A549 (cell line): ENCODE measurements at regions not wholly inside any gene's neighbourhood (a gene's known extent, or its start where the extent isn't known, plus 50 kb on each side); places are given as distances from the start of the nearest gene placed in this dataset.

ENCODE experiments used
- ATAC-seq, 2 experiments: fragments of 200-7000 bp in 1 of 2; fragments of >200 bp in 1 of 2; cut with Nextera tagmentation in 1 of 2; cut with Tn5 transposase in 1 of 2; 3 replicates each; pipeline versions ENCODE4 v1.8.0 to v1.9.1; 2018 to 2020; ENCODE audit warnings: mild to moderate bottlenecking in 1 of 2, moderate library complexity in 1 of 2
- CTCF ChIA-PET: fragments of 300-600 bp; sonication (Branson Sonifier 250); formaldehyde crosslinking; extraction: SDS; loops from one replicate; lab custom pipeline; 2021; ENCODE audit warnings: antibody characterized with exemption, inconsistent platforms; lab: Yijun Ruan, JAX
- POLR2A ChIA-PET: fragments of 350-600 bp; formaldehyde crosslinking; extraction: SDS; loops from one replicate; lab custom pipeline; 2021; ENCODE audit warnings: antibody characterized with exemption, inconsistent platforms; lab: Yijun Ruan, JAX
- DNase-seq, 2 experiments: peaks; one replicate each; pipeline versions ENCODE4 v3.0.0 to v3.0.0-alpha.2; 2011 to 2016; ENCODE audit warnings: low read depth in 1 of 2, low spot score in 1 of 2
- FAIRE-seq: peaks from 2 replicates; lab custom pipeline; 2011; peaks lifted over from hg19 to GRCh38; lab: Jason Lieb, UNC
- H3K27ac ChIP-seq, 2 experiments: fragments of >200 bp; sonication (Bioruptor Twin); formaldehyde crosslinking; 3 replicates each; pipeline ENCODE4 v1.5.1; 2016 to 2017
- H3K4me1 ChIP-seq: fragments of >200 bp; sonication (Bioruptor Twin); formaldehyde crosslinking; 3 replicates; pipeline ENCODE4 v1.6.1; 2016
- H3K4me2 ChIP-seq: fragments of >200 bp; sonication (Bioruptor Twin); formaldehyde crosslinking; 3 replicates; pipeline ENCODE4 v1.6.1; 2016
- H3K4me3 ChIP-seq: fragments of >200 bp; sonication (Bioruptor Twin); formaldehyde crosslinking; 3 replicates; pipeline ENCODE4 v1.5.1; 2016
- H3K9me3 ChIP-seq: fragments of >200 bp; sonication (Bioruptor Twin); formaldehyde crosslinking; 3 replicates; pipeline ENCODE4 v1.6.1; 2016
- BCL3 ChIP-seq: fragments of >200 bp; sonication (Bioruptor Twin); formaldehyde crosslinking; IDR thresholded peaks from 3 replicates; pipeline ENCODE4 v1.6.1; 2016
- CHD2 ChIP-seq: fragments of 150-350 bp; IDR thresholded peaks from 2 replicates; pipeline ENCODE4 v1.6.1; 2014; ENCODE audit warnings: low read length; ENCODE audit not compliant: partially characterized antibody
- CHD4 ChIP-seq: fragments of 200-600 bp; sonication (generic); IDR thresholded peaks from 2 replicates; pipeline ENCODE4 v1.6.1; 2016; ENCODE audit warnings: antibody characterized with exemption, mild to moderate bottlenecking, borderline replicate concordance
- EHF ChIP-seq: fragments of 250-450 bp; sonication (Bioruptor Pico); IDR thresholded peaks from 2 replicates; pipeline ENCODE4 v1.5.0; 2020; ENCODE audit warnings: mild to moderate bottlenecking
- ELK1 ChIP-seq: fragments of 150-350 bp; IDR thresholded peaks from 2 replicates; pipeline ENCODE4 v1.6.1; 2014; ENCODE audit warnings: low read depth, mild to moderate bottlenecking, low read length
- FOSB ChIP-seq: fragments of 250-450 bp; sonication (Bioruptor Pico); IDR thresholded peaks from 2 replicates; pipeline ENCODE4 v1.5.0; 2020; ENCODE audit warnings: mild to moderate bottlenecking, moderate library complexity
- FOSL2 ChIP-seq, 2 experiments: fragments of 450-650 bp in 1 of 2; fragments of >200 bp in 1 of 2; sonication (Bioruptor Twin) in 1 of 2; formaldehyde crosslinking; IDR thresholded peaks; 2 replicates each; pipeline versions ENCODE4 v1.5.0 to v1.6.1; 2016 to 2020; ENCODE audit warnings: mild to moderate bottlenecking in 1 of 2, moderate library complexity in 1 of 2
- FOXS1 ChIP-seq: fragments of 250-450 bp; sonication (Bioruptor Pico); IDR thresholded peaks from 2 replicates; pipeline ENCODE4 v1.5.0; 2020; ENCODE audit warnings: mild to moderate bottlenecking, moderate library complexity
- HDAC2 ChIP-seq: fragments of 200-600 bp; sonication (generic); IDR thresholded peaks from 2 replicates; pipeline ENCODE4 v1.6.1; 2016
- HES2 ChIP-seq: fragments of >200 bp; sonication (Bioruptor Twin); formaldehyde crosslinking; IDR thresholded peaks from 2 replicates; pipeline ENCODE4 v1.6.1; 2016
- HOXA7 ChIP-seq: fragments of 250-450 bp; sonication (Bioruptor Pico); IDR thresholded peaks from 2 replicates; pipeline ENCODE4 v1.5.0; 2020; ENCODE audit warnings: mild to moderate bottlenecking, moderate library complexity
- HOXB5 ChIP-seq: fragments of 250-450 bp; sonication (Bioruptor Pico); IDR thresholded peaks from 2 replicates; pipeline ENCODE4 v1.5.0; 2020; ENCODE audit warnings: mild to moderate bottlenecking, moderate library complexity
- KDM1A ChIP-seq: fragments of 200-600 bp; sonication (generic); IDR thresholded peaks from 2 replicates; pipeline ENCODE4 v1.6.1; 2016; ENCODE audit warnings: low read depth, mild to moderate bottlenecking
- MYC ChIP-seq: IDR thresholded peaks from 2 replicates; pipeline ENCODE4 v1.6.1; 2012; ENCODE audit warnings: mild to moderate bottlenecking, inconsistent platforms, low read length, improper control_type of control experiment, borderline replicate concordance
- NR3C1 ChIP-seq: fragments of >200 bp; sonication (Bioruptor Twin); formaldehyde crosslinking; IDR thresholded peaks from 3 replicates; pipeline ENCODE4 v1.6.1; 2017
- PHF8 ChIP-seq: fragments of 200-600 bp; sonication (generic); IDR thresholded peaks from 2 replicates; pipeline ENCODE4 v1.6.1; 2016; ENCODE audit warnings: low read depth, mild to moderate bottlenecking, antibody characterized with exemption, moderate library complexity, borderline replicate concordance
- POLR2A ChIP-seq: IDR thresholded peaks from 2 replicates; pipeline ENCODE4 v1.6.1; 2012; ENCODE audit warnings: mild to moderate bottlenecking, low read length
- SMC3 ChIP-seq: fragments of >200 bp; sonication (Bioruptor Twin); formaldehyde crosslinking; IDR thresholded peaks from 3 replicates; pipeline ENCODE4 v1.6.1; 2018; ENCODE audit warnings: inconsistent platforms
- TP53 ChIP-seq: fragments of 250-450 bp; sonication (Bioruptor Pico); IDR thresholded peaks from 2 replicates; pipeline ENCODE4 v1.5.0; 2021; ENCODE audit warnings: mild to moderate bottlenecking, moderate library complexity
- ZFP36 ChIP-seq: fragments of 450-650 bp; IDR thresholded peaks from 2 replicates; pipeline ENCODE4 v1.6.1; 2014; ENCODE audit warnings: borderline replicate concordance; ENCODE audit not compliant: partially characterized antibody
- ZNF302 ChIP-seq: fragments of 250-450 bp; sonication (Bioruptor Pico); IDR thresholded peaks from 2 replicates; pipeline ENCODE4 v1.9.0; 2021; ENCODE audit warnings: inconsistent platforms, mild to moderate bottlenecking, moderate library complexity
- ZSCAN20 ChIP-seq: fragments of 250-450 bp; sonication (Bioruptor Pico); IDR thresholded peaks from 2 replicates; pipeline ENCODE4 v1.8.0; 2022; ENCODE audit warnings: mild to moderate bottlenecking, moderate library complexity
- WGBS: methylation state at CpG from one replicate; pipeline ENCODE4 v1.1.6; 2017; ENCODE audit errors: missing lambda C conversion rate; 5-methylcytosine and 5-hydroxymethylcytosine counted together
- TF ChIP-seq, protein P1 (sequence below): IDR thresholded peaks from 2 replicates; pipeline ENCODE4 v1.6.1; 2012
- TF ChIP-seq, protein P2 (sequence below): fragments of >200 bp; sonication (Bioruptor Twin); formaldehyde crosslinking; IDR thresholded peaks from 3 replicates; pipeline ENCODE4 v1.5.1; 2016
- TF ChIP-seq, protein P3 (sequence below): fragments of 250-450 bp; sonication (Bioruptor Pico); IDR thresholded peaks from 2 replicates; pipeline ENCODE4 v1.5.0; 2020; ENCODE audit warnings: low read depth, mild to moderate bottlenecking, moderate library complexity

DNA sequence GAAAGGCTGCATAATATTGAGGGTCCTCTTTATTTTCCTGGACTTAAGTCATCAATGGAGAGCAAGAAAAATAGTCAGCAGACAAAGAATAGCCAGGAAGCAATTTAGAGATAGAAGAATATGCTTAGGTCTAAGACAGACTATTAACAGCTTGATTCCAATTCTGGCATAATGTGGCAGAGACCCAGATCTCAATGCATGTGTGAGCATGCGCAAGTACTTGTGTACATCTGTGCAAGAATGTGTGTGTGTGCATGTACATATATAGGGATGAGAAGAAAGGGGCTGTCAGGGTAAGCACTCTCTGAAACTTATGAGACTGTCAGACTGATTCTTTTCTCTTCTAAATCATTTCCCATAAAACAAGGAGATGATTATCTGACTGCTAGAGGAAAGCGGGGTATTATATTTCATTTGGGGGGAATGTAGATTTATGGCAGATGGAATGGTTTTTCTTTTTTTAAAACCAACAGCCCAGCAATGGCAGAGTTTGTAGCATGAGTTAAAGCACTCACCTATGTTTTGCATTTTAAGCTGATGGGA lies 381.3 kb upstream of the SPRED2 start:
- ATAC-seq (no peak), FAIRE-seq (no peak), DNase-seq (no peak)
- Histone ChIP-seq H3K4me3 (no peak overlapping the region), H3K9me3 (no peaks in the 10 kb centered on the region), H3K4me2 (no peak overlapping the region), H3K27ac (no peak overlapping the region), H3K4me1 (no peaks in the 10 kb centered on the region)
- no peak for TF ChIP-seq HDAC2
- TF ChIP-seq PHF8: no peak
- TF ChIP-seq HOXB5 (CRISPR knock-in tag): no peak
- no peak for TF ChIP-seq MYC
- no peak for TF ChIP-seq ELK1
- no peak for TF ChIP-seq HOXA7 (CRISPR knock-in tag)
- no peak for TF ChIP-seq CHD2
- POLR2A ChIA-PET: no interaction called here
- 64% methylated on average over 2 of the region's 2 CpGs for WGBS
- CTCF ChIA-PET: no interaction called here

- no peak for ATAC-seq
- Histone ChIP-seq H3K4me1 (no peaks in the 10 kb centered on the region), H3K27ac (no peak overlapping the region), H3K9me3 (no peaks in the 10 kb centered on the region), H3K4me3 (no peak overlapping the region)
- CTCF ChIA-PET: no interaction called here
- DNase-seq: no peak
- no peak for FAIRE-seq
- TF ChIP-seq KDM1A (no peak), HES2 (no peak), TP53 (no peak), CHD4 (no peak), FOXS1 (no peak), HDAC2 (no peak), SMC3 (no peak), FOSB (no peak), POLR2A (no peak), FOSL2 (IDR thresholded peaks at IDR 0.05) (no peak), FOSL2 (CRISPR knock-in tag; IDR thresholded peaks at IDR 0.05) (no peak), PHF8 (no peak), ZSCAN20 (CRISPR knock-in tag) (no peak), ZFP36 (no peak), ZNF302 (no peak), EHF (CRISPR knock-in tag) (no peak)
- TF ChIP-seq, protein P1, sequence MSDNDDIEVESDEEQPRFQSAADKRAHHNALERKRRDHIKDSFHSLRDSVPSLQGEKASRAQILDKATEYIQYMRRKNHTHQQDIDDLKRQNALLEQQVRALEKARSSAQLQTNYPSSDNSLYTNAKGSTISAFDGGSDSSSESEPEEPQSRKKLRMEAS: no peak
- TF ChIP-seq, protein P2, sequence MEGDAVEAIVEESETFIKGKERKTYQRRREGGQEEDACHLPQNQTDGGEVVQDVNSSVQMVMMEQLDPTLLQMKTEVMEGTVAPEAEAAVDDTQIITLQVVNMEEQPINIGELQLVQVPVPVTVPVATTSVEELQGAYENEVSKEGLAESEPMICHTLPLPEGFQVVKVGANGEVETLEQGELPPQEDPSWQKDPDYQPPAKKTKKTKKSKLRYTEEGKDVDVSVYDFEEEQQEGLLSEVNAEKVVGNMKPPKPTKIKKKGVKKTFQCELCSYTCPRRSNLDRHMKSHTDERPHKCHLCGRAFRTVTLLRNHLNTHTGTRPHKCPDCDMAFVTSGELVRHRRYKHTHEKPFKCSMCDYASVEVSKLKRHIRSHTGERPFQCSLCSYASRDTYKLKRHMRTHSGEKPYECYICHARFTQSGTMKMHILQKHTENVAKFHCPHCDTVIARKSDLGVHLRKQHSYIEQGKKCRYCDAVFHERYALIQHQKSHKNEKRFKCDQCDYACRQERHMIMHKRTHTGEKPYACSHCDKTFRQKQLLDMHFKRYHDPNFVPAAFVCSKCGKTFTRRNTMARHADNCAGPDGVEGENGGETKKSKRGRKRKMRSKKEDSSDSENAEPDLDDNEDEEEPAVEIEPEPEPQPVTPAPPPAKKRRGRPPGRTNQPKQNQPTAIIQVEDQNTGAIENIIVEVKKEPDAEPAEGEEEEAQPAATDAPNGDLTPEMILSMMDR: no peak
- TF ChIP-seq, all 56 proteins: peak for 0
- WGBS: 2% methylated on average over 3 of the region's 3 CpGs
- H3K4me2 ChIP-seq: no peak overlapping the region
- POLR2A ChIA-PET: no interaction called here
Observed at GRCh38 chr2:65812887-65813286, 380.5 kb upstream of the SPRED2 start.

DNA sequence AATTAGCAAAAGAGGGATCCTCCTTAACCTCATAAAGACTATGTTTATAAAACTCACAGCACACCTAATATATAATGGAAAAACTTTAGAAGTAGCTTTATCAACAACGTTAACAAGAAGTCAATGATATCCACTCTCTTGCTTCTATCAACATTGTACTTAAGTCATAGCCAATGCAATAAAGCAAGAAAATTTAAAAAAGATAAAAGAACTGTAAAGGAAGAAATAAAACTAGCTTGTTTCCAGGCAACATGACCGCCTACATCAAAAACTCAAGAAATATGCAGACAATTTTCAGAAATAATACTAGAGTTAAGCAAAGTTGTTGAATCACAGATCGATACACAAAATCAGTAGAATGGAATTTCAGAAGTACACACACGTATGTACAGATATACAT lies 375.5 kb upstream of the SPRED2 start:
- WGBS: 14% methylated on average over 4 of the region's 4 CpGs
- CTCF ChIA-PET: no interaction called here
- H3K4me3 ChIP-seq: no peak overlapping the region

More for the DNA sequence above, 375.5 kb upstream of the SPRED2 start:
- Histone ChIP-seq H3K4me1 (no peaks in the 10 kb centered on the region), H3K4me2 (no peak overlapping the region), H3K27ac (no peak overlapping the region), H3K9me3 (no peaks in the 10 kb centered on the region)
- POLR2A ChIA-PET: no interaction called here
- DNase-seq: no peak
- no peak for ATAC-seq
- no peak for FAIRE-seq
- no peak for TF ChIP-seq HOXB5 (CRISPR knock-in tag)
- TF ChIP-seq, protein P3, sequence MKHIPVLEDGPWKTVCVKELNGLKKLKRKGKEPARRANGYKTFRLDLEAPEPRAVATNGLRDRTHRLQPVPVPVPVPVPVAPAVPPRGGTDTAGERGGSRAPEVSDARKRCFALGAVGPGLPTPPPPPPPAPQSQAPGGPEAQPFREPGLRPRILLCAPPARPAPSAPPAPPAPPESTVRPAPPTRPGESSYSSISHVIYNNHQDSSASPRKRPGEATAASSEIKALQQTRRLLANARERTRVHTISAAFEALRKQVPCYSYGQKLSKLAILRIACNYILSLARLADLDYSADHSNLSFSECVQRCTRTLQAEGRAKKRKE (CRISPR knock-in tag): no peak
- no peak for TF ChIP-seq POLR2A
- no peak for TF ChIP-seq NR3C1
- TF ChIP-seq BCL3: no peak
- TF ChIP-seq MYC: no peak
